ENCODE measurements at regions not wholly inside any gene's neighbourhood (a gene's known extent, or its start where the extent isn't known, plus 50 kb on each side); places are given as distances from the start of the nearest gene placed in this dataset.
"Not testable (repeated sequence)": the region's sequence is repeated elsewhere in the genome, so short reads cannot be mapped to it uniquely, and the experiment has no call there.

- not testable (repeated sequence) for DNase-seq (ENCODE audit: low spot score)
These were observed 79.5 kb upstream of the ABCD2 start for GRCh38 chr12:39699079-39699478.

GRCh38 chr12:39697108-39697507 is 77.5 kb upstream of the ABCD2 start:
- DNase-seq (ENCODE audit: low spot score) = no peak

GRCh38 chr12:39692258-39692853 is 72.8 kb upstream of the ABCD2 start:
- DNase-seq (ENCODE audit: low spot score) = peak; percentile 7

GRCh38 chr12:39685854-39686657 is 66.5 kb upstream of the ABCD2 start:
- no peak for DNase-seq (ENCODE audit: low spot score)

- no peak for DNase-seq (ENCODE audit: low spot score)
These were observed 63.3 kb upstream of the ABCD2 start for GRCh38 chr12:39682689-39683477.

GRCh38 chr12:39675263-39675662 is 55.7 kb upstream of the ABCD2 start:
- no peak for DNase-seq (ENCODE audit: low spot score)

- no peak for DNase-seq (ENCODE audit: low spot score)
These were observed 53.4 kb upstream of the ABCD2 start for GRCh38 chr12:39672976-39673375.

- DNase-seq (ENCODE audit: low spot score) = no peak
These were observed 52.6 kb upstream of the ABCD2 start for GRCh38 chr12:39671898-39672875.

GRCh38 chr12:39669539-39669938 is 49.9 kb upstream of the ABCD2 start:
- DNase-seq (ENCODE audit: low spot score) = not testable (repeated sequence)

Measured in kidney capillary endothelial cell (primary cell).